ENCODE measurements at regions not wholly inside any gene's neighbourhood (a gene's known extent, or its start where the extent isn't known, plus 50 kb on each side); places are given as distances from the start of the nearest gene placed in this dataset.

- WGBS, 2 donors, result 21 to 28% methylated on average over 2 of the region's 2 CpGs
- no peaks in the 10 kb centered on the region for H3K27me3 ChIP-seq
- H3K27ac ChIP-seq, result no peak overlapping the region
- peaks cover 0 to 50% (median 31%) of the 10 kb centered on the region in 4 donors for H3K4me1 ChIP-seq
- DNase-seq, result no peak
- no peak for TF ChIP-seq CTCF (IDR thresholded peaks at IDR 0.05)
- no peak for TF ChIP-seq EP300 (IDR thresholded peaks at IDR 0.05)
- TF ChIP-seq POLR2AphosphoS5 (IDR thresholded peaks at IDR 0.05), result no peak
- no peak for TF ChIP-seq POLR2A (IDR thresholded peaks at IDR 0.05)
- no peak overlapping the region for H3K4me3 ChIP-seq
- no peaks in the 10 kb centered on the region for H3K36me3 ChIP-seq
- intact Hi-C loops (cut with DNase I), result no loop called here
- no peaks in the 10 kb centered on the region for H3K9me3 ChIP-seq
Observed at GRCh38 chr10:111833251-111833650, 350.3 kb downstream of the GPAM start.

- no peaks in the 10 kb centered on the region for H3K27me3 ChIP-seq
- no peak for TF ChIP-seq POLR2A (IDR thresholded peaks at IDR 0.05)
- TF ChIP-seq POLR2AphosphoS5 (IDR thresholded peaks at IDR 0.05), result no peak
- no peak for TF ChIP-seq EP300 (IDR thresholded peaks at IDR 0.05)
- no peak for TF ChIP-seq CTCF (IDR thresholded peaks at IDR 0.05)
- H3K4me3 ChIP-seq, result no peak overlapping the region
- intact Hi-C loops (cut with DNase I), result no loop called here
- no peak for DNase-seq
- H3K9me3 ChIP-seq, result no peaks in the 10 kb centered on the region
- H3K36me3 ChIP-seq, result no peaks in the 10 kb centered on the region
- H3K4me1 ChIP-seq, result peaks cover 0 to 40% (median 25%) of the 10 kb centered on the region in 4 donors
- H3K27ac ChIP-seq, result no peak overlapping the region
- 36 to 46% methylated on average over 8 of the region's 8 CpGs for WGBS, 2 donors
Observed at GRCh38 chr10:111835574-111835973, 348.0 kb downstream of the GPAM start.

- H3K27ac ChIP-seq, result no peak overlapping the region
- no peak for DNase-seq
- no peaks in the 10 kb centered on the region for H3K36me3 ChIP-seq
- intact Hi-C loops (cut with DNase I), result no loop called here
- no peaks in the 10 kb centered on the region for H3K9me3 ChIP-seq
- no peak overlapping the region for H3K4me3 ChIP-seq
- no peaks in the 10 kb centered on the region for H3K27me3 ChIP-seq
- H3K4me1 ChIP-seq, result peaks cover 0 to 35% (median 21%) of the 10 kb centered on the region in 4 donors
- no peak for TF ChIP-seq POLR2A (IDR thresholded peaks at IDR 0.05)
- no peak for TF ChIP-seq POLR2AphosphoS5 (IDR thresholded peaks at IDR 0.05)
- no peak for TF ChIP-seq CTCF (IDR thresholded peaks at IDR 0.05)
- TF ChIP-seq EP300 (IDR thresholded peaks at IDR 0.05), result no peak
- 63% methylated on average over 1 of the region's 1 CpG for whole genome bisulfite sequencing, 2 donors
Observed at GRCh38 chr10:111836064-111836463, 347.5 kb downstream of the GPAM start.

- no peaks in the 10 kb centered on the region for H3K27me3 ChIP-seq
- H3K9me3 ChIP-seq, result no peaks in the 10 kb centered on the region
- no peaks in the 10 kb centered on the region for H3K36me3 ChIP-seq
- TF ChIP-seq POLR2A (IDR thresholded peaks at IDR 0.05) (no peak), CTCF (IDR thresholded peaks at IDR 0.05) (no peak), EP300 (IDR thresholded peaks at IDR 0.05) (no peak), POLR2AphosphoS5 (IDR thresholded peaks at IDR 0.05) (no peak)
- intact Hi-C loops (cut with DNase I), result no loop called here
- 59 to 61% methylated on average over 2 of the region's 2 CpGs for WGBS, 2 donors
- peaks cover 0 to 30% (median 17%) of the 10 kb centered on the region in 4 donors for H3K4me1 ChIP-seq
- no peak for DNase-seq
- no peak overlapping the region for H3K4me3 ChIP-seq
- no peak overlapping the region for H3K27ac ChIP-seq
Observed at GRCh38 chr10:111836571-111836970, 347.0 kb downstream of the GPAM start.

GRCh38 chr10:111837086-111837485, 346.5 kb downstream of the GPAM start:
- H3K36me3 ChIP-seq, result no peaks in the 10 kb centered on the region
- intact Hi-C loops (cut with DNase I), result no loop called here
- WGBS, 2 donors, result 65 to 69% methylated on average over 2 of the region's 2 CpGs

More at GRCh38 chr10:111837086-111837485, 346.5 kb downstream of the GPAM start:
- no peaks in the 10 kb centered on the region for H3K9me3 ChIP-seq
- no peaks in the 10 kb centered on the region for H3K27me3 ChIP-seq
- H3K4me1 ChIP-seq, result peaks cover 0 to 30% (median 16%) of the 10 kb centered on the region in 4 donors
- TF ChIP-seq POLR2AphosphoS5 (IDR thresholded peaks at IDR 0.05) (no peak), CTCF (IDR thresholded peaks at IDR 0.05) (no peak), POLR2A (IDR thresholded peaks at IDR 0.05) (no peak), EP300 (IDR thresholded peaks at IDR 0.05) (no peak)
- no peak for DNase-seq
- no peak overlapping the region for H3K27ac ChIP-seq
- H3K4me3 ChIP-seq, result no peak overlapping the region

Data from sigmoid colon (tissue), 6 donors.